ENCODE measurements at regions not wholly inside any gene's neighbourhood (a gene's known extent, or its start where the extent isn't known, plus 50 kb on each side); places are given as distances from the start of the nearest gene placed in this dataset.
A peak's percentile ranks its signal among the peaks of the same experiment; 100 is the strongest.

GRCh38 chr12:25866586-25867378, 91.7 kb upstream of the RASSF8 start:
- no peaks in the 10 kb centered on the region for H3F3A ChIP-seq (ENCODE audit: low read length, unreplicated experiment)
- H3K79me2 ChIP-seq (ENCODE audit: low read length), result no peaks in the 10 kb centered on the region
- H3K36me3 ChIP-seq (ENCODE audit: low read depth, low read length), result no peaks in the 10 kb centered on the region
- no TSS peak for BruUV-seq (replicated peaks)
- H3K9me2 ChIP-seq (replicated peaks; ENCODE audit: low read length), result no peaks in the 10 kb centered on the region
- no peak overlapping the region for H3K4me3 ChIP-seq (ENCODE audit: low read length)
- H3K4me1 ChIP-seq (ENCODE audit: insufficient read depth, low read length), result peaks cover 5% of the 10 kb centered on the region
- TF ChIP-seq EZH2 (IDR thresholded peaks at IDR 0.05; ENCODE audit: low read length, unreplicated experiment), result no peak
- TF ChIP-seq CTCF (conservative IDR thresholded peaks at IDR 0.05; ENCODE audit: low read depth, low read length), result no peak
- no peak for TF ChIP-seq EZH2phosphoT487 (IDR thresholded peaks at IDR 0.05; ENCODE audit: borderline replicate concordance, low read length)
- ChIA-PET POLR2A (ENCODE audit: unreplicated experiment) (interaction anchor here (0.6 kb wide), 1 partner anchor 22 kb away, joined by 5 read pairs; no protein-coding TSS in a partner anchor), CTCF (no interaction called here)
- no peak for ATAC-seq
- H3K9ac ChIP-seq (ENCODE audit: low read length), result no peak overlapping the region
- no peak for DNase-seq
- intact Hi-C loops (cut with micrococcal nuclease), result no loop called here
- H3K27me3 ChIP-seq (ENCODE audit: low read length), result no peaks in the 10 kb centered on the region
- H3K4me2 ChIP-seq (ENCODE audit: low read length), result no peak overlapping the region
- H3K9me3 ChIP-seq (ENCODE audit: low read length), result no peaks in the 10 kb centered on the region
- H3K27ac ChIP-seq (ENCODE audit: low read length), result no peak overlapping the region
- H4K20me1 ChIP-seq (ENCODE audit: low read length), result no peaks in the 10 kb centered on the region
- H2AFZ ChIP-seq (ENCODE audit: low read length), result no peak overlapping the region

GRCh38 chr12:25868193-25868592, 90.3 kb upstream of the RASSF8 start:
- Histone ChIP-seq H3K79me2 (ENCODE audit: low read length) (no peaks in the 10 kb centered on the region), H3K4me2 (ENCODE audit: low read length) (no peak overlapping the region), H3K9ac (ENCODE audit: low read length) (no peak overlapping the region), H3K4me3 (ENCODE audit: low read length) (no peak overlapping the region), H3K36me3 (ENCODE audit: low read depth, low read length) (no peaks in the 10 kb centered on the region), H3K27ac (ENCODE audit: low read length) (no peak overlapping the region), H3K9me3 (ENCODE audit: low read length) (no peaks in the 10 kb centered on the region), H2AFZ (ENCODE audit: low read length) (no peak overlapping the region), H3F3A (ENCODE audit: low read length, unreplicated experiment) (no peaks in the 10 kb centered on the region), H4K20me1 (ENCODE audit: low read length) (no peaks in the 10 kb centered on the region), H3K4me1 (ENCODE audit: insufficient read depth, low read length) (peaks cover 13% of the 10 kb centered on the region), H3K27me3 (ENCODE audit: low read length) (no peaks in the 10 kb centered on the region), H3K9me2 (replicated peaks; ENCODE audit: low read length) (no peaks in the 10 kb centered on the region)
- BruUV-seq (replicated peaks), result no TSS peak
- POLR2A ChIA-PET (ENCODE audit: unreplicated experiment), result no interaction called here
- intact Hi-C loops (cut with micrococcal nuclease), result no loop called here
- DNase-seq (no peak), ATAC-seq (no peak)
- TF ChIP-seq EZH2 (IDR thresholded peaks at IDR 0.05; ENCODE audit: low read length, unreplicated experiment), result no peak
- TF ChIP-seq CTCF (conservative IDR thresholded peaks at IDR 0.05; ENCODE audit: low read depth, low read length), result no peak
- CTCF ChIA-PET, result no interaction called here

- no TSS peak for BruUV-seq (replicated peaks)
- no peaks in the 10 kb centered on the region for H3K79me2 ChIP-seq (ENCODE audit: low read length)
- no peak overlapping the region for H2AFZ ChIP-seq (ENCODE audit: low read length)
- no peak overlapping the region for H3K4me3 ChIP-seq (ENCODE audit: low read length)
- intact Hi-C loops (cut with micrococcal nuclease), result no loop called here
- peak overlapping the region; percentile 52 for H3K4me2 ChIP-seq (ENCODE audit: low read length)
- no peak overlapping the region for H3K9ac ChIP-seq (ENCODE audit: low read length)
- no peaks in the 10 kb centered on the region for H4K20me1 ChIP-seq (ENCODE audit: low read length)
- no peaks in the 10 kb centered on the region for H3K9me2 ChIP-seq (replicated peaks; ENCODE audit: low read length)
- H3K9me3 ChIP-seq (ENCODE audit: low read length), result no peaks in the 10 kb centered on the region
- peaks cover 15% of the 10 kb centered on the region for H3K4me1 ChIP-seq (ENCODE audit: insufficient read depth, low read length)
- no peaks in the 10 kb centered on the region for H3K27me3 ChIP-seq (ENCODE audit: low read length)
- POLR2A ChIA-PET (ENCODE audit: unreplicated experiment), result interaction anchor here (0.6 kb wide), 1 partner anchor 19 kb away, joined by 6 read pairs; no protein-coding TSS in a partner anchor
- DNase-seq (peak; percentile 61), ATAC-seq (peak; percentile 58)
- H3F3A ChIP-seq (ENCODE audit: low read length, unreplicated experiment), result no peaks in the 10 kb centered on the region
- no peaks in the 10 kb centered on the region for H3K36me3 ChIP-seq (ENCODE audit: low read depth, low read length)
- TF ChIP-seq CTCF (conservative IDR thresholded peaks at IDR 0.05; ENCODE audit: low read depth, low read length), result no peak
- no peak for TF ChIP-seq EZH2 (IDR thresholded peaks at IDR 0.05; ENCODE audit: low read length, unreplicated experiment)
- no peak for TF ChIP-seq EZH2phosphoT487 (IDR thresholded peaks at IDR 0.05; ENCODE audit: borderline replicate concordance, low read length)
- CTCF ChIA-PET, result no interaction called here
- H3K27ac ChIP-seq (ENCODE audit: low read length), result peak overlapping the region; percentile 37
Measured at GRCh38 chr12:25872137-25872536, 86.3 kb upstream of the RASSF8 start.
